ENCODE measurements at regions not wholly inside any gene's neighbourhood (a gene's known extent, or its start where the extent isn't known, plus 50 kb on each side); places are given as distances from the start of the nearest gene placed in this dataset.

- TF ChIP-seq ATF3 (CRISPR knock-in tag; IDR thresholded peaks at IDR 0.05) = no peak
- no peak for TF ChIP-seq RXRA (CRISPR knock-in tag; IDR thresholded peaks at IDR 0.05)
- no peak for TF ChIP-seq ZNF317 (CRISPR knock-in tag; IDR thresholded peaks at IDR 0.05)
- TF ChIP-seq NONO (IDR thresholded peaks at IDR 0.05) = no peak
- TF ChIP-seq NONO (CRISPR knock-in tag; conservative IDR thresholded peaks at IDR 0.05) = no peak
- TF ChIP-seq ELK4 (CRISPR knock-in tag; IDR thresholded peaks at IDR 0.05; ENCODE audit: borderline replicate concordance) = no peak
- no peak for TF ChIP-seq SP2 (CRISPR knock-in tag; IDR thresholded peaks at IDR 0.05)
- no peak for TF ChIP-seq CBX1 (IDR thresholded peaks at IDR 0.05; ENCODE audit: low read depth)
- no peak for TF ChIP-seq BHLHE40 (IDR thresholded peaks at IDR 0.05; ENCODE audit: low read length)
- no peak for TF ChIP-seq ZNF24 (IDR thresholded peaks at IDR 0.05)
- no peak for TF ChIP-seq ZNF749 (CRISPR knock-in tag; IDR thresholded peaks at IDR 0.05; ENCODE audit: borderline replicate concordance)
- TF ChIP-seq STAG1 (CRISPR knock-in tag; IDR thresholded peaks at IDR 0.05) = no peak
- no peak for TF ChIP-seq FLYWCH1 (CRISPR knock-in tag; IDR thresholded peaks at IDR 0.05)
Observed at GRCh38 chr3:197380786-197381185, 82.4 kb upstream of the DLG1 start.

All from HepG2 (cell line).